A549 (cell line): ENCODE measurements at regions not wholly inside any gene's neighbourhood (a gene's known extent, or its start where the extent isn't known, plus 50 kb on each side); places are given as distances from the start of the nearest gene placed in this dataset.

ENCODE experiments used
- ATAC-seq, 2 experiments: fragments of 200-7000 bp in 1 of 2; fragments of >200 bp in 1 of 2; cut with Nextera tagmentation in 1 of 2; cut with Tn5 transposase in 1 of 2; 3 replicates each; pipeline versions ENCODE4 v1.8.0 to v1.9.1; 2018 to 2020; ENCODE audit warnings: mild to moderate bottlenecking in 1 of 2, moderate library complexity in 1 of 2
- CTCF ChIA-PET: fragments of 300-600 bp; sonication (Branson Sonifier 250); formaldehyde crosslinking; extraction: SDS; loops from one replicate; lab custom pipeline; 2021; ENCODE audit warnings: antibody characterized with exemption, inconsistent platforms; lab: Yijun Ruan, JAX
- POLR2A ChIA-PET: fragments of 350-600 bp; formaldehyde crosslinking; extraction: SDS; loops from one replicate; lab custom pipeline; 2021; ENCODE audit warnings: antibody characterized with exemption, inconsistent platforms; lab: Yijun Ruan, JAX
- DNase-seq, 2 experiments: peaks; one replicate each; pipeline versions ENCODE4 v3.0.0 to v3.0.0-alpha.2; 2011 to 2016; ENCODE audit warnings: low read depth in 1 of 2, low spot score in 1 of 2
- FAIRE-seq: peaks from 2 replicates; lab custom pipeline; 2011; peaks lifted over from hg19 to GRCh38; lab: Jason Lieb, UNC
- H3K27ac ChIP-seq, 2 experiments: fragments of >200 bp; sonication (Bioruptor Twin); formaldehyde crosslinking; 3 replicates each; pipeline ENCODE4 v1.5.1; 2016 to 2017
- H3K4me1 ChIP-seq: fragments of >200 bp; sonication (Bioruptor Twin); formaldehyde crosslinking; 3 replicates; pipeline ENCODE4 v1.6.1; 2016
- H3K4me2 ChIP-seq: fragments of >200 bp; sonication (Bioruptor Twin); formaldehyde crosslinking; 3 replicates; pipeline ENCODE4 v1.6.1; 2016
- H3K4me3 ChIP-seq: fragments of >200 bp; sonication (Bioruptor Twin); formaldehyde crosslinking; 3 replicates; pipeline ENCODE4 v1.5.1; 2016
- H3K9me3 ChIP-seq: fragments of >200 bp; sonication (Bioruptor Twin); formaldehyde crosslinking; 3 replicates; pipeline ENCODE4 v1.6.1; 2016
- CBX2 ChIP-seq: fragments of 200-600 bp; sonication (generic); IDR thresholded peaks from 2 replicates; pipeline ENCODE4 v1.6.1; 2016; ENCODE audit warnings: low read depth, mild to moderate bottlenecking, borderline replicate concordance
- CHD4 ChIP-seq: fragments of 200-600 bp; sonication (generic); IDR thresholded peaks from 2 replicates; pipeline ENCODE4 v1.6.1; 2016; ENCODE audit warnings: antibody characterized with exemption, mild to moderate bottlenecking, borderline replicate concordance
- EHF ChIP-seq: fragments of 250-450 bp; sonication (Bioruptor Pico); IDR thresholded peaks from 2 replicates; pipeline ENCODE4 v1.5.0; 2020; ENCODE audit warnings: mild to moderate bottlenecking
- EHMT2 ChIP-seq: fragments of 200-600 bp; sonication (generic); IDR thresholded peaks from 2 replicates; pipeline ENCODE4 v1.6.1; 2016; ENCODE audit warnings: antibody characterized with exemption, low read depth, mild to moderate bottlenecking, moderate library complexity
- FOSL2 ChIP-seq, 2 experiments: fragments of 450-650 bp in 1 of 2; fragments of >200 bp in 1 of 2; sonication (Bioruptor Twin) in 1 of 2; formaldehyde crosslinking; IDR thresholded peaks; 2 replicates each; pipeline versions ENCODE4 v1.5.0 to v1.6.1; 2016 to 2020; ENCODE audit warnings: mild to moderate bottlenecking in 1 of 2, moderate library complexity in 1 of 2
- GATA3 ChIP-seq: IDR thresholded peaks from 2 replicates; pipeline ENCODE4 v1.6.1; 2012; ENCODE audit warnings: borderline replicate concordance
- HEYL ChIP-seq: fragments of 250-450 bp; sonication (Bioruptor Pico); IDR thresholded peaks from 2 replicates; pipeline ENCODE4 v1.8.0; 2021; ENCODE audit warnings: mild to moderate bottlenecking, moderate library complexity
- HOXB13 ChIP-seq: fragments of 250-450 bp; sonication (Bioruptor Pico); IDR thresholded peaks from 2 replicates; pipeline ENCODE4 v1.5.0; 2020; ENCODE audit warnings: low read depth, mild to moderate bottlenecking, moderate library complexity
- HOXB5 ChIP-seq: fragments of 250-450 bp; sonication (Bioruptor Pico); IDR thresholded peaks from 2 replicates; pipeline ENCODE4 v1.5.0; 2020; ENCODE audit warnings: mild to moderate bottlenecking, moderate library complexity
- JUN ChIP-seq, 2 experiments: fragments of >200 bp; sonication (Bioruptor Twin); formaldehyde crosslinking; IDR thresholded peaks; 2 replicates in 1 of 2; 3 replicates in 1 of 2; pipeline ENCODE4 v1.6.1; 2016 to 2017
- NFE2L2 ChIP-seq: fragments of 150-350 bp; conservative IDR thresholded peaks from 2 replicates; pipeline ENCODE4 v1.6.1; 2014; ENCODE audit warnings: low read length
- NPAS2 ChIP-seq: fragments of 250-450 bp; sonication (Bioruptor Pico); IDR thresholded peaks from 2 replicates; pipeline ENCODE4 v1.8.0; 2022; ENCODE audit warnings: mild to moderate bottlenecking, moderate library complexity, borderline replicate concordance
- PBX3 ChIP-seq: IDR thresholded peaks from 2 replicates; pipeline ENCODE4 v1.6.1; 2012
- PHF8 ChIP-seq: fragments of 200-600 bp; sonication (generic); IDR thresholded peaks from 2 replicates; pipeline ENCODE4 v1.6.1; 2016; ENCODE audit warnings: low read depth, mild to moderate bottlenecking, antibody characterized with exemption, moderate library complexity, borderline replicate concordance
- RAD21 ChIP-seq, 2 experiments: fragments of >200 bp in 1 of 2; sonication (Bioruptor Twin) in 1 of 2; formaldehyde crosslinking in 1 of 2; IDR thresholded peaks in 1 of 2; conservative IDR thresholded peaks in 1 of 2; 2 replicates in 1 of 2; 3 replicates in 1 of 2; pipeline ENCODE4 v1.6.1; 2012 to 2018; ENCODE audit warnings: inconsistent platforms in 1 of 2
- RARB ChIP-seq: fragments of 250-450 bp; sonication (Bioruptor Pico); IDR thresholded peaks from 2 replicates; pipeline ENCODE4 v1.8.0; 2021; ENCODE audit warnings: mild to moderate bottlenecking, moderate library complexity
- REST ChIP-seq: fragments of 200-600 bp; sonication (generic); IDR thresholded peaks from 2 replicates; pipeline ENCODE4 v1.6.1; 2016; ENCODE audit warnings: antibody characterized with exemption, mild to moderate bottlenecking, moderate library complexity
- RFX5 ChIP-seq: fragments of 450-650 bp; IDR thresholded peaks from 2 replicates; pipeline ENCODE4 v1.7.1; 2014; ENCODE audit warnings: antibody characterized with exemption, mild to moderate bottlenecking, moderate library complexity
- TP53 ChIP-seq: fragments of 250-450 bp; sonication (Bioruptor Pico); IDR thresholded peaks from 2 replicates; pipeline ENCODE4 v1.5.0; 2021; ENCODE audit warnings: mild to moderate bottlenecking, moderate library complexity
- ZC3H11A ChIP-seq: fragments of 450-650 bp; IDR thresholded peaks from 2 replicates; pipeline ENCODE4 v1.6.1; 2014; ENCODE audit warnings: antibody characterized with exemption, mild to moderate bottlenecking
- ZSCAN20 ChIP-seq: fragments of 250-450 bp; sonication (Bioruptor Pico); IDR thresholded peaks from 2 replicates; pipeline ENCODE4 v1.8.0; 2022; ENCODE audit warnings: mild to moderate bottlenecking, moderate library complexity
- WGBS: methylation state at CpG from one replicate; pipeline ENCODE4 v1.1.6; 2017; ENCODE audit errors: missing lambda C conversion rate; 5-methylcytosine and 5-hydroxymethylcytosine counted together
- TF ChIP-seq, protein P1 (sequence below): fragments of >200 bp; sonication (Bioruptor Twin); formaldehyde crosslinking; IDR thresholded peaks from 2 replicates; pipeline ENCODE4 v1.6.1; 2016
- TF ChIP-seq, protein P2 (sequence below): fragments of 450-650 bp; IDR thresholded peaks from 2 replicates; pipeline ENCODE4 v1.6.1; 2014; ENCODE audit warnings: antibody characterized with exemption
- TF ChIP-seq, protein P3 (sequence below): fragments of 250-450 bp; sonication (Bioruptor Pico); IDR thresholded peaks from 2 replicates; pipeline ENCODE4 v1.5.0; 2021; ENCODE audit warnings: mild to moderate bottlenecking, moderate library complexity, borderline replicate concordance

DNA sequence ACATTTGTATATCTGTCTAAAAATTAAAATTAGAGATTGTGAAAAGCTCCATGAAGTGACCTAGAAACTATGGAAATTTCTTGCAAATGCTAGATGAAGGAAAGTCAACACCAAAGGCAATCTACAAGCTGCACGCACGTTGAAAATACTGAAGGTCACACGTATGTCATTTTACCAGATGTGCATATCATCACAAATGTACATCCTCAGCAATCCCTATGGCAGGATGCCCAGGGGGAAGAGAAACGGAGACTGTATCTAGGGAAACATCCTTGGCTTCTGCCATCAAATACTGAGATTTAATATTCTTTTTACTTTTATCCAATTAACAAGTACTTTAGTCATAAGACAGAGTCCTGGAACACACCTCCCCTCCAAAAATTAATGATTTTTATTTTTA, 672.0 kb downstream of the RNF144B start (continued):
- TF ChIP-seq PBX3 (no peak), NFE2L2 (no peak), CHD4 (no peak), FOSL2 (IDR thresholded peaks at IDR 0.05) (no peak), FOSL2 (CRISPR knock-in tag; IDR thresholded peaks at IDR 0.05) (no peak), HEYL (no peak), PHF8 (no peak), ZSCAN20 (CRISPR knock-in tag) (no peak), NPAS2 (no peak)

DNA sequence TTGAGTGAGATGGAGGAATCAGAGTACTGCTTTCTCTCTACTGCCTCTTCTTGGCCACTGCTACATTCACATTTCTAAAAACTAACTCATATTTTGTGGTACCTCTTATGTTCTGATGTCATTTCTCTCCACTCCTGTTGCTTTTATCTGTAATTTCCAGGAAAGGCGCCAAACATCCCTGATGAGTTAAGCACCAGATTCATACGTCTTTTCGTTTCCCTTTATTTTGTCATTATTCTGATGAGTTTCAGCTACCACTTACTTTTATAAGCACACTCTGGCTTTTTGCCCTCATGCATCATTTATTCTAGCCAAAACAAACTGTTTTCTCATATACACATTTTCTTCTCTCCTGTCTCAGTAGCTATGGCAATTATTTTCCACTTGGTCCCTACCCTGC, 680.0 kb downstream of the RNF144B start:
- Histone ChIP-seq H3K27ac (no peak overlapping the region), H3K4me3 (no peak overlapping the region), H3K4me1 (no peaks in the 10 kb centered on the region), H3K4me2 (no peak overlapping the region), H3K9me3 (no peaks in the 10 kb centered on the region)
- TF ChIP-seq CBX2 (no peak), EHF (CRISPR knock-in tag) (no peak), RFX5 (no peak)
- TF ChIP-seq, protein P1, sequence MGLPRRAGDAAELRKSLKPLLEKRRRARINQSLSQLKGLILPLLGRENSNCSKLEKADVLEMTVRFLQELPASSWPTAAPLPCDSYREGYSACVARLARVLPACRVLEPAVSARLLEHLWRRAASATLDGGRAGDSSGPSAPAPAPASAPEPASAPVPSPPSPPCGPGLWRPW, result no peak
- ATAC-seq (no peak), FAIRE-seq (no peak), DNase-seq (no peak)
- ChIA-PET CTCF (no interaction called here), POLR2A (no interaction called here)
- 52% methylated on average over 3 of the region's 3 CpGs for WGBS

GRCh38 chr6:19070520-19070919, 683.4 kb downstream of the RNF144B start:
- TF ChIP-seq REST (no peak), PBX3 (no peak), EHMT2 (no peak), RAD21 (conservative IDR thresholded peaks at IDR 0.05 in 1 of 2, IDR thresholded peaks at IDR 0.05 in 1 of 2) (no peak), ZC3H11A (no peak), FOSL2 (IDR thresholded peaks at IDR 0.05) (no peak), FOSL2 (CRISPR knock-in tag; IDR thresholded peaks at IDR 0.05) (no peak), GATA3 (no peak), TP53 (no peak), RARB (CRISPR knock-in tag) (no peak), NFE2L2 (no peak), JUN (IDR thresholded peaks at IDR 0.05) (no peak), HOXB5 (CRISPR knock-in tag) (no peak), EHF (CRISPR knock-in tag) (no peak), HOXB13 (CRISPR knock-in tag) (no peak)
- TF ChIP-seq, protein P2, sequence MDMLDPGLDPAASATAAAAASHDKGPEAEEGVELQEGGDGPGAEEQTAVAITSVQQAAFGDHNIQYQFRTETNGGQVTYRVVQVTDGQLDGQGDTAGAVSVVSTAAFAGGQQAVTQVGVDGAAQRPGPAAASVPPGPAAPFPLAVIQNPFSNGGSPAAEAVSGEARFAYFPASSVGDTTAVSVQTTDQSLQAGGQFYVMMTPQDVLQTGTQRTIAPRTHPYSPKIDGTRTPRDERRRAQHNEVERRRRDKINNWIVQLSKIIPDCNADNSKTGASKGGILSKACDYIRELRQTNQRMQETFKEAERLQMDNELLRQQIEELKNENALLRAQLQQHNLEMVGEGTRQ, result no peak
- TF ChIP-seq, protein P3, sequence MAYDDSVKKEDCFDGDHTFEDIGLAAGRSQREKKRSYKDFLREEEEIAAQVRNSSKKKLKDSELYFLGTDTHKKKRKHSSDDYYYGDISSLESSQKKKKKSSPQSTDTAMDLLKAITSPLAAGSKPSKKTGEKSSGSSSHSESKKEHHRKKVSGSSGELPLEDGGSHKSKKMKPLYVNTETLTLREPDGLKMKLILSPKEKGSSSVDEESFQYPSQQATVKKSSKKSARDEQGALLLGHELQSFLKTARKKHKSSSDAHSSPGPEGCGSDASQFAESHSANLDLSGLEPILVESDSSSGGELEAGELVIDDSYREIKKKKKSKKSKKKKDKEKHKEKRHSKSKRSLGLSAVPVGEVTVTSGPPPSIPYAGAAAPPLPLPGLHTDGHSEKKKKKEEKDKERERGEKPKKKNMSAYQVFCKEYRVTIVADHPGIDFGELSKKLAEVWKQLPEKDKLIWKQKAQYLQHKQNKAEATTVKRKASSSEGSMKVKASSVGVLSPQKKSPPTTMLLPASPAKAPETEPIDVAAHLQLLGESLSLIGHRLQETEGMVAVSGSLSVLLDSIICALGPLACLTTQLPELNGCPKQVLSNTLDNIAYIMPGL (CRISPR knock-in tag), result no peak
- CTCF ChIA-PET, result no interaction called here
- H3K4me2 ChIP-seq, result no peak overlapping the region
- no peaks in the 10 kb centered on the region for H3K4me1 ChIP-seq
- ATAC-seq (no peak), DNase-seq (no peak), FAIRE-seq (no peak)
- no peak overlapping the region for H3K27ac ChIP-seq
- H3K4me3 ChIP-seq, result no peak overlapping the region
- POLR2A ChIA-PET, result no interaction called here
- H3K9me3 ChIP-seq, result no peaks in the 10 kb centered on the region
